ENCODE measurements at regions not wholly inside any gene's neighbourhood (a gene's known extent, or its start where the extent isn't known, plus 50 kb on each side); places are given as distances from the start of the nearest gene placed in this dataset.

GRCh38 chr1:55618199-55618598 lies 403.0 kb upstream of the USP24 start:
- POLR2A ChIA-PET (ENCODE audit: unreplicated experiment): no interaction called here
- BruUV-seq (replicated peaks): no TSS peak
- intact Hi-C loops (cut with micrococcal nuclease; ENCODE audit: unreplicated experiment): no loop called here
- Histone ChIP-seq H3K4me3 (no peak overlapping the region), H3F3A (ENCODE audit: insufficient read depth, low read depth) (no peaks in the 10 kb centered on the region), H3K36me3 (ENCODE audit: low read depth) (no peaks in the 10 kb centered on the region), H3K79me2 (ENCODE audit: low read depth) (no peaks in the 10 kb centered on the region), H3K4me1 (replicated peaks; ENCODE audit: insufficient read depth) (no peaks in the 10 kb centered on the region), H3K9me3 (ENCODE audit: insufficient read depth, low read depth) (peaks cover 13% of the 10 kb centered on the region; the same call in 1 of the 2 replicates), H4K20me1 (ENCODE audit: insufficient read depth) (no peaks in the 10 kb centered on the region), H3K4me2 (no peak overlapping the region), H2AFZ (no peak overlapping the region), H3K27me3 (ENCODE audit: insufficient read depth, low read depth) (no peaks in the 10 kb centered on the region), H3K9me2 (ENCODE audit: insufficient read depth) (0 out of 2 replicates have a peak, but pooled peaks cover 3% of the 10 kb centered on the region), H3K27ac (no peak overlapping the region)
- no peak for TF ChIP-seq EZH2 (IDR thresholded peaks at IDR 0.05; ENCODE audit: low read depth)
- TF ChIP-seq, protein P1, sequence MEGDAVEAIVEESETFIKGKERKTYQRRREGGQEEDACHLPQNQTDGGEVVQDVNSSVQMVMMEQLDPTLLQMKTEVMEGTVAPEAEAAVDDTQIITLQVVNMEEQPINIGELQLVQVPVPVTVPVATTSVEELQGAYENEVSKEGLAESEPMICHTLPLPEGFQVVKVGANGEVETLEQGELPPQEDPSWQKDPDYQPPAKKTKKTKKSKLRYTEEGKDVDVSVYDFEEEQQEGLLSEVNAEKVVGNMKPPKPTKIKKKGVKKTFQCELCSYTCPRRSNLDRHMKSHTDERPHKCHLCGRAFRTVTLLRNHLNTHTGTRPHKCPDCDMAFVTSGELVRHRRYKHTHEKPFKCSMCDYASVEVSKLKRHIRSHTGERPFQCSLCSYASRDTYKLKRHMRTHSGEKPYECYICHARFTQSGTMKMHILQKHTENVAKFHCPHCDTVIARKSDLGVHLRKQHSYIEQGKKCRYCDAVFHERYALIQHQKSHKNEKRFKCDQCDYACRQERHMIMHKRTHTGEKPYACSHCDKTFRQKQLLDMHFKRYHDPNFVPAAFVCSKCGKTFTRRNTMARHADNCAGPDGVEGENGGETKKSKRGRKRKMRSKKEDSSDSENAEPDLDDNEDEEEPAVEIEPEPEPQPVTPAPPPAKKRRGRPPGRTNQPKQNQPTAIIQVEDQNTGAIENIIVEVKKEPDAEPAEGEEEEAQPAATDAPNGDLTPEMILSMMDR (conservative IDR thresholded peaks at IDR 0.05): no peak
- CTCF ChIA-PET: no interaction called here
- DNase-seq: no peak

DNA sequence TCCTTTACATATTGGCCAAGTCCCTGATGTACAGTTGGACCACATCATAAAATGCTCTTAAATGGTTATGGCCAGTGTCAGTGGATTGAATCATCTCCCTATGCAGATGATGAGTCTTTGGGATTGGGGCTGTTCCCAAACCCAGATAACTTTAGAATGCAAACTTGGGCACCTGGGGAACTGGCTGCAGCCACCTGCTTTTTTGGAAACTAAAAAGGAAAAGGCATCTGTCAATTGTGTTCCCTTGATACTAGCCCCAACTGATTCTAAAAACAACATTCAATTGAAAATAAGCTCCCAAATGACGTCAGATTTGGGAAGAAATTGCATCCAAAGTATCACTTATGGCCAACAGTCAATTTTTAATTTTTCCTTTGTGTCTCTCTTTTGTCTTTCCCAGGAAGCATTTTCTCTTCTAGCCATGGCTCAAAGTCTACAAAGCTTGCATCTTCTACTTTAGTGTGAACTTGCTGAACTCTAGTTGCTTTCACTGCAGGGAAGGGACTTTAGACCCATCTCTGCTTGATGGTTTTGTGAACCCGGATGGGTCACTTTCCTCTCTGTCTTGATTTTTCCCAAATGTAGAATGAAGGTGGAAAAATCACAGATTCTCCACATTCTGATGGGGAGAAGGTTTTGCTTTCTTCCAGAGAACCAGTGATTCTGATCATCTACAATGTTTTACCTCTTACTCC lies 402.3 kb upstream of the USP24 start:
- no peak overlapping the region for H3K27ac ChIP-seq
- POLR2A ChIA-PET (ENCODE audit: unreplicated experiment): interaction anchor here (0.6 to 0.7 kb wide), 2 partner anchors 34 to 546 kb away, joined by 4 to 10 read pairs; no protein-coding TSS in a partner anchor

GRCh38 chr1:55612988-55613387 lies 397.8 kb upstream of the USP24 start:
- intact Hi-C loops (cut with micrococcal nuclease; ENCODE audit: unreplicated experiment): no loop called here
- H3K27me3 ChIP-seq (ENCODE audit: insufficient read depth, low read depth): no peaks in the 10 kb centered on the region
- H2AFZ ChIP-seq: no peak overlapping the region
- no peaks in the 10 kb centered on the region for H3K4me1 ChIP-seq (replicated peaks; ENCODE audit: insufficient read depth)
- H3K9me3 ChIP-seq (ENCODE audit: insufficient read depth, low read depth): peaks cover 6% of the 10 kb centered on the region; the same call in 1 of the 2 replicates
- no peak overlapping the region for H3K4me3 ChIP-seq
- no peak for TF ChIP-seq EZH2 (IDR thresholded peaks at IDR 0.05; ENCODE audit: low read depth)
- TF ChIP-seq, protein P1 (conservative IDR thresholded peaks at IDR 0.05): no peak
- ChIA-PET CTCF (no interaction called here), POLR2A (ENCODE audit: unreplicated experiment) (no interaction called here)
- BruUV-seq (replicated peaks): no TSS peak
- no peak for DNase-seq
- H4K20me1 ChIP-seq (ENCODE audit: insufficient read depth): no peaks in the 10 kb centered on the region
- no peak overlapping the region for H3K27ac ChIP-seq
- no peaks in the 10 kb centered on the region for H3K79me2 ChIP-seq (ENCODE audit: low read depth)
- H3K4me2 ChIP-seq: no peak overlapping the region
- no peaks in the 10 kb centered on the region for H3K36me3 ChIP-seq (ENCODE audit: low read depth)
- 0 out of 2 replicates have a peak, but pooled peaks cover 3% of the 10 kb centered on the region for H3K9me2 ChIP-seq (ENCODE audit: insufficient read depth)
- no peaks in the 10 kb centered on the region for H3F3A ChIP-seq (ENCODE audit: insufficient read depth, low read depth)

More for the DNA sequence above, 402.3 kb upstream of the USP24 start:
- TF ChIP-seq EZH2 (IDR thresholded peaks at IDR 0.05; ENCODE audit: low read depth): no peak
- TF ChIP-seq, protein P1 (conservative IDR thresholded peaks at IDR 0.05): no peak
- Histone ChIP-seq H3K4me3 (no peak overlapping the region), H3F3A (ENCODE audit: insufficient read depth, low read depth) (no peaks in the 10 kb centered on the region), H3K79me2 (ENCODE audit: low read depth) (no peaks in the 10 kb centered on the region), H3K27me3 (ENCODE audit: insufficient read depth, low read depth) (no peaks in the 10 kb centered on the region), H3K4me1 (replicated peaks; ENCODE audit: insufficient read depth) (no peaks in the 10 kb centered on the region), H3K36me3 (ENCODE audit: low read depth) (no peaks in the 10 kb centered on the region), H3K9me3 (ENCODE audit: insufficient read depth, low read depth) (peaks cover 13% of the 10 kb centered on the region; the same call in 1 of the 2 replicates), H4K20me1 (ENCODE audit: insufficient read depth) (no peaks in the 10 kb centered on the region), H2AFZ (no peak overlapping the region), H3K4me2 (no peak overlapping the region), H3K9me2 (ENCODE audit: insufficient read depth) (0 out of 2 replicates have a peak, but pooled peaks cover 3% of the 10 kb centered on the region)
- intact Hi-C loops (cut with micrococcal nuclease; ENCODE audit: unreplicated experiment): no loop called here
- no peak for DNase-seq
- CTCF ChIA-PET: no interaction called here
- BruUV-seq (replicated peaks): no TSS peak
